Lung (tissue), 11 donors: ENCODE measurements at regions not wholly inside any gene's neighbourhood (a gene's known extent, or its start where the extent isn't known, plus 50 kb on each side); places are given as distances from the start of the nearest gene placed in this dataset.
"Not testable (repeated sequence)": the region's sequence is repeated elsewhere in the genome, so short reads cannot be mapped to it uniquely, and the experiment has no call there.

Experiments used
- ATAC-seq: fragments of 200-7000 bp; cut with Tn5 transposase; one replicate; pipeline ENCODE4 v1.9.1; 2020; ENCODE audit warnings: moderate number of reproducible peaks; ENCODE audit not compliant: insufficient read depth, low FRiP score
- DNase-seq, 3 donors: peaks; one replicate each; pipeline ENCODE4 v3.0.0-alpha.2; 2013 to 2017
- H3K27ac ChIP-seq, 2 donors: one replicate each; pipeline ENCODE4 v1.5.1; 2013; ENCODE audit warnings: mild to moderate bottlenecking in 2 of 2, moderate library complexity in 2 of 2, control low read depth in 1 of 2, inconsistent platforms in 1 of 2, low read depth in 1 of 2, low read length in 1 of 2
- H3K27me3 ChIP-seq, 3 donors: one replicate each; pipeline ENCODE4 v1.5.1; 2013; ENCODE audit warnings: low read length in 2 of 3; ENCODE audit not compliant: control insufficient read depth in 3 of 3, insufficient read depth in 3 of 3
- H3K36me3 ChIP-seq, 4 donors: one replicate each; pipeline ENCODE4 v1.5.1; 2013; ENCODE audit warnings: low read length in 4 of 4, mild to moderate bottlenecking in 1 of 4, moderate library complexity in 1 of 4; ENCODE audit not compliant: control insufficient read depth in 4 of 4, insufficient read depth in 4 of 4
- H3K4me1 ChIP-seq, 5 donors: one replicate each; pipeline ENCODE4 v1.5.1; 2013; ENCODE audit warnings: low read length in 5 of 5, mild to moderate bottlenecking in 2 of 5, moderate library complexity in 1 of 5; ENCODE audit not compliant: control insufficient read depth in 5 of 5, insufficient read depth in 5 of 5
- H3K4me3 ChIP-seq: one replicate; pipeline ENCODE4 v1.5.1; 2013; ENCODE audit warnings: mild to moderate bottlenecking, control low read depth, moderate library complexity
- H3K9ac ChIP-seq, 2 donors: one replicate each; pipeline ENCODE4 v1.5.1; 2013; ENCODE audit warnings: low read length in 2 of 2, control low read depth in 1 of 2; ENCODE audit not compliant: insufficient read depth in 1 of 2
- H3K9me3 ChIP-seq, 4 donors: one replicate each; pipeline ENCODE4 v1.5.1; 2013; ENCODE audit warnings: low read length in 3 of 4, mild to moderate bottlenecking in 1 of 4, moderate library complexity in 1 of 4; ENCODE audit not compliant: control insufficient read depth in 4 of 4, insufficient read depth in 3 of 4
- CTCF ChIP-seq: IDR thresholded peaks from 2 replicates; pipeline ENCODE4 v1.5.1; 2012; ENCODE audit warnings: mild to moderate bottlenecking; ENCODE audit errors: control extremely low read depth, extremely low read depth
- WGBS, 2 donors: extraction: QIAGEN DNeasy Blood & Tissue Kit; methylation state at CpG; one replicate each; pipeline ENCODE4 v1.1.7; 2013; 5-methylcytosine and 5-hydroxymethylcytosine counted together
- donor health status: control.
- donor health status: control.
- donor health status: Bipolar disorder and iron deficiency.
- donor health status: healthy.
- donor health status: DM: yes; HTN: yes; CAD: no.

- ATAC-seq (no peak), DNase-seq (no peak)
- Histone ChIP-seq H3K27ac (no peak overlapping the region), H3K9ac (no peak overlapping the region), H3K9me3 (peaks cover 0 to 9% (median under 1%) of the 10 kb centered on the region in 4 donors), H3K36me3 (no peaks in the 10 kb centered on the region), H3K27me3 (peaks cover 0 to 3% (median 0%) of the 10 kb centered on the region in 3 donors), H3K4me1 (no peaks in the 10 kb centered on the region), H3K4me3 (no peak overlapping the region)
- 21 to 63% methylated on average over 1 of the region's 1 CpG for WGBS, 2 donors
- no peak for TF ChIP-seq CTCF
Measured at GRCh38 chrX:66698273-66699204, 59.7 kb upstream of the EDA2R start.

DNA sequence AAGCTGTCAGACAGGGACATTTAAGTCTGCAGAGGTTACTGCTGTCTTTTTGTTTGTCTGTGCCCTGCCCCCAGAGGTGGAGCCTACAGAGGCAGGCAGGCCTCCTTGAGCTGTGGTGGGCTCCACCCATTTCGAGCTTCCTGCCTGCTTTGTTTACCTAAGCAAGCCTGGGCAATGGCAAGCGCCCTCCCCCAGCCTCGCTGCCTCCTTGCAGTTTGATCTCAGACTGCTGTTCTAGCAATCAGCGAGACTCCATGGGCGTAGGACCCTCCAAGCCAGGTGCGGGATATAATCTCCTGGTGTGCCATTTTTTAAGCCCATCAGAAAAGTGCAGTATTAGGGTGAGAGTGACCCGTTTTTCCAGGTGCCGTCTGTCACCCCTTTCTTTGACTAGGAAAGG lies 53.6 kb upstream of the EDA2R start:
- H3K4me3 ChIP-seq, H3K27ac ChIP-seq, H3K36me3 ChIP-seq, H3K4me1 ChIP-seq, H3K9ac ChIP-seq, ATAC-seq, H3K9me3 ChIP-seq, DNase-seq, H3K27me3 ChIP-seq: not testable (repeated sequence)
- 82 to 91% methylated on average over 7 to 8 of the region's 8 CpGs for WGBS, 2 donors
